ENCODE measurements at regions not wholly inside any gene's neighbourhood (a gene's known extent, or its start where the extent isn't known, plus 50 kb on each side); places are given as distances from the start of the nearest gene placed in this dataset.

DNA sequence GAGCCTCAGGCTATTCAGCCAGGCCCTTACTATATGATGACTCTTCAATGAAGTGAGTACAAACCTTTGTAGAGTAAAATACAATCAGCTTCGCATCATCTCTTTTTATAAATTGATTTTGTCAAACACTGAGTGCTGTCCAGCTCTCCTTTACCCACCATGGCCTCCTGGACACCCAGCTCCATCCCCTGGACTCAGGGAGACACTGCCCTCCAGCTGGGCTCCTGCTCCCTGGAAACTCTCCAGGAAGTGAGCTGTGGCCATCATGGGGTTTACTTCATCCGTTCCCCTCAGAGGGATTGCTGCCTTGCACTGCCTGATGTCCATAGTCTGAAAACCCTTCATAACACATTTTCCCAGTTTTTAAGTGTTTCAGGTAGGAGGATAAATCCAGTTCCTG lies 82.5 kb upstream of the XIRP2 start:
- WGBS (ENCODE audit: insufficient coverage, low coverage, missing lambda C conversion rate) = 3% methylated on average over 2 of the region's 2 CpGs
- CTCF ChIA-PET (ENCODE audit: low intra/inter-chr PET ratio) = no interaction called here
- H3K27ac ChIP-seq (ENCODE audit: extremely low read depth, low read depth, low read length) = no peak overlapping the region
- no peak overlapping the region for H3K9ac ChIP-seq (ENCODE audit: insufficient read depth in 1 of 2, low read depth in 2 of 2, low read length in 2 of 2)
- no peaks in the 10 kb centered on the region; the same call in 1 of the 2 replicates for H3K9me3 ChIP-seq (replicated peaks; ENCODE audit: control insufficient read depth, insufficient read depth, low read depth, low read length)
- no peaks in the 10 kb centered on the region for H3K9me1 ChIP-seq (ENCODE audit: control insufficient read depth, insufficient read depth, low read length)
- ATAC-seq = no peak
- in situ Hi-C loops (cut with MboI) (no loop called here), intact Hi-C loops (cut with micrococcal nuclease) (no loop called here)
- no TSS peak for BruUV-seq (replicated peaks)
- DNase-seq (ENCODE audit: extremely low read depth in 1 of 4, low spot score in 3 of 4) = no peak
- H3K27me3 ChIP-seq (ENCODE audit: control insufficient read depth in 2 of 2, insufficient read depth in 2 of 2, low read length in 2 of 2) = no peaks in the 10 kb centered on the region
- no peak overlapping the region for H2AFZ ChIP-seq (ENCODE audit: low read depth, low read length)
- no peaks in the 10 kb centered on the region for H3K79me2 ChIP-seq (ENCODE audit: control insufficient read depth, insufficient read depth, low read length)
- POLR2A ChIA-PET = no interaction called here
- H3K36me3 ChIP-seq (ENCODE audit: control insufficient read depth, insufficient read depth, low read length) = no peaks in the 10 kb centered on the region
- no peaks in the 10 kb centered on the region for H3K4me1 ChIP-seq (replicated peaks in 1 of 2; ENCODE audit: control insufficient read depth in 2 of 2, insufficient read depth in 2 of 2, low read length in 2 of 2)
- no peak overlapping the region for H3K4me3 ChIP-seq
- no peaks in the 10 kb centered on the region for H4K20me1 ChIP-seq (replicated peaks; ENCODE audit: control insufficient read depth, insufficient read depth, low read length)
- no peak overlapping the region for H3K4me2 ChIP-seq (ENCODE audit: insufficient read depth, low read length)
- no peak for FAIRE-seq
- TF ChIP-seq, protein P1, sequence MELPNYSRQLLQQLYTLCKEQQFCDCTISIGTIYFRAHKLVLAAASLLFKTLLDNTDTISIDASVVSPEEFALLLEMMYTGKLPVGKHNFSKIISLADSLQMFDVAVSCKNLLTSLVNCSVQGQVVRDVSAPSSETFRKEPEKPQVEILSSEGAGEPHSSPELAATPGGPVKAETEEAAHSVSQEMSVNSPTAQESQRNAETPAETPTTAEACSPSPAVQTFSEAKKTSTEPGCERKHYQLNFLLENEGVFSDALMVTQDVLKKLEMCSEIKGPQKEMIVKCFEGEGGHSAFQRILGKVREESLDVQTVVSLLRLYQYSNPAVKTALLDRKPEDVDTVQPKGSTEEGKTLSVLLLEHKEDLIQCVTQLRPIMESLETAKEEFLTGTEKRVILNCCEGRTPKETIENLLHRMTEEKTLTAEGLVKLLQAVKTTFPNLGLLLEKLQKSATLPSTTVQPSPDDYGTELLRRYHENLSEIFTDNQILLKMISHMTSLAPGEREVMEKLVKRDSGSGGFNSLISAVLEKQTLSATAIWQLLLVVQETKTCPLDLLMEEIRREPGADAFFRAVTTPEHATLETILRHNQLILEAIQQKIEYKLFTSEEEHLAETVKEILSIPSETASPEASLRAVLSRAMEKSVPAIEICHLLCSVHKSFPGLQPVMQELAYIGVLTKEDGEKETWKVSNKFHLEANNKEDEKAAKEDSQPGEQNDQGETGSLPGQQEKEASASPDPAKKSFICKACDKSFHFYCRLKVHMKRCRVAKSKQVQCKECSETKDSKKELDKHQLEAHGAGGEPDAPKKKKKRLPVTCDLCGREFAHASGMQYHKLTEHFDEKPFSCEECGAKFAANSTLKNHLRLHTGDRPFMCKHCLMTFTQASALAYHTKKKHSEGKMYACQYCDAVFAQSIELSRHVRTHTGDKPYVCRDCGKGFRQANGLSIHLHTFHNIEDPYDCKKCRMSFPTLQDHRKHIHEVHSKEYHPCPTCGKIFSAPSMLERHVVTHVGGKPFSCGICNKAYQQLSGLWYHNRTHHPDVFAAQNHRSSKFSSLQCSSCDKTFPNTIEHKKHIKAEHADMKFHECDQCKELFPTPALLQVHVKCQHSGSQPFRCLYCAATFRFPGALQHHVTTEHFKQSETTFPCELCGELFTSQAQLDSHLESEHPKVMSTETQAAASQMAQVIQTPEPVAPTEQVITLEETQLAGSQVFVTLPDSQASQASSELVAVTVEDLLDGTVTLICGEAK (IDR thresholded peaks at IDR 0.05) = no peak
- TF ChIP-seq, protein P1 (CRISPR knock-in tag; IDR thresholded peaks at IDR 0.05) = no peak
- TF ChIP-seq, protein P2, sequence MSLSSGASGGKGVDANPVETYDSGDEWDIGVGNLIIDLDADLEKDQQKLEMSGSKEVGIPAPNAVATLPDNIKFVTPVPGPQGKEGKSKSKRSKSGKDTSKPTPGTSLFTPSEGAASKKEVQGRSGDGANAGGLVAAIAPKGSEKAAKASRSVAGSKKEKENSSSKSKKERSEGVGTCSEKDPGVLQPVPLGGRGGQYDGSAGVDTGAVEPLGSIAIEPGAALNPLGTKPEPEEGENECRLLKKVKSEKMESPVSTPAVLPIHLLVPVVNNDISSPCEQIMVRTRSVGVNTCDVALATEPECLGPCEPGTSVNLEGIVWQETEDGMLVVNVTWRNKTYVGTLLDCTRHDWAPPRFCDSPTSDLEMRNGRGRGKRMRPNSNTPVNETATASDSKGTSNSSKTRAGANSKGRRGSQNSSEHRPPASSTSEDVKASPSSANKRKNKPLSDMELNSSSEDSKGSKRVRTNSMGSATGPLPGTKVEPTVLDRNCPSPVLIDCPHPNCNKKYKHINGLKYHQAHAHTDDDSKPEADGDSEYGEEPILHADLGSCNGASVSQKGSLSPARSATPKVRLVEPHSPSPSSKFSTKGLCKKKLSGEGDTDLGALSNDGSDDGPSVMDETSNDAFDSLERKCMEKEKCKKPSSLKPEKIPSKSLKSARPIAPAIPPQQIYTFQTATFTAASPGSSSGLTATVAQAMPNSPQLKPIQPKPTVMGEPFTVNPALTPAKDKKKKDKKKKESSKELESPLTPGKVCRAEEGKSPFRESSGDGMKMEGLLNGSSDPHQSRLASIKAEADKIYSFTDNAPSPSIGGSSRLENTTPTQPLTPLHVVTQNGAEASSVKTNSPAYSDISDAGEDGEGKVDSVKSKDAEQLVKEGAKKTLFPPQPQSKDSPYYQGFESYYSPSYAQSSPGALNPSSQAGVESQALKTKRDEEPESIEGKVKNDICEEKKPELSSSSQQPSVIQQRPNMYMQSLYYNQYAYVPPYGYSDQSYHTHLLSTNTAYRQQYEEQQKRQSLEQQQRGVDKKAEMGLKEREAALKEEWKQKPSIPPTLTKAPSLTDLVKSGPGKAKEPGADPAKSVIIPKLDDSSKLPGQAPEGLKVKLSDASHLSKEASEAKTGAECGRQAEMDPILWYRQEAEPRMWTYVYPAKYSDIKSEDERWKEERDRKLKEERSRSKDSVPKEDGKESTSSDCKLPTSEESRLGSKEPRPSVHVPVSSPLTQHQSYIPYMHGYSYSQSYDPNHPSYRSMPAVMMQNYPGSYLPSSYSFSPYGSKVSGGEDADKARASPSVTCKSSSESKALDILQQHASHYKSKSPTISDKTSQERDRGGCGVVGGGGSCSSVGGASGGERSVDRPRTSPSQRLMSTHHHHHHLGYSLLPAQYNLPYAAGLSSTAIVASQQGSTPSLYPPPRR (CRISPR knock-in tag; IDR thresholded peaks at IDR 0.05; ENCODE audit: borderline replicate concordance) = no peak
- TF ChIP-seq, protein P3, sequence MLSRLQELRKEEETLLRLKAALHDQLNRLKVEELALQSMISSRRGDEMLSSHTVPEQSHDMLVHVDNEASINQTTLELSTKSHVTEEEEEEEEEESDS (CRISPR knock-in tag; IDR thresholded peaks at IDR 0.05) = no peak
- TF ChIP-seq, protein P4, sequence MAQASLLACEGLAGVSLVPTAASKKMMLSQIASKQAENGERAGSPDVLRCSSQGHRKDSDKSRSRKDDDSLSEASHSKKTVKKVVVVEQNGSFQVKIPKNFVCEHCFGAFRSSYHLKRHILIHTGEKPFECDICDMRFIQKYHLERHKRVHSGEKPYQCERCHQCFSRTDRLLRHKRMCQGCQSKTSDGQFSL (CRISPR knock-in tag; IDR thresholded peaks at IDR 0.05) = no peak
- TF ChIP-seq, protein P4 (tag; IDR thresholded peaks at IDR 0.05) = no peak

All from K562 (cell line).